ENCODE measurements at regions not wholly inside any gene's neighbourhood (a gene's known extent, or its start where the extent isn't known, plus 50 kb on each side); places are given as distances from the start of the nearest gene placed in this dataset.

DNA sequence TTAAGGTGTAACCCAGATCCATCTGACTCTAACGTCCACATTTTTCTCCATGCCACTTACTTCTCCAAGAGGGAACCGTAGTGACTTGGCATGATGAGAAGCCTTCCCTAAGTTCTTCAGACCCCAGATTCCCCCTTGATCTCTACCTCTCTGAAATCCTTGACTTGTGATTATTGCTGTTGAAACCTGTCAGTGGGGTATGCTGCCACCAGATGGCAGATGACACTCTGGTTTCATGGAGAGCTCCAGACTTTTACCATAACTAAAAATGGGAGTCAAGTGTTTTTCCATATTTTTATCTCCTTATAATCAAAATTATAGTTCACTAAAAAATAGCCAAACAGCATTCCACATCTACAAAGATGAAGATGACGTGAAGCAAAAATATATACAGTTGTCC is 504.2 kb downstream of the SOX6 start:
- TF ChIP-seq, protein P1, sequence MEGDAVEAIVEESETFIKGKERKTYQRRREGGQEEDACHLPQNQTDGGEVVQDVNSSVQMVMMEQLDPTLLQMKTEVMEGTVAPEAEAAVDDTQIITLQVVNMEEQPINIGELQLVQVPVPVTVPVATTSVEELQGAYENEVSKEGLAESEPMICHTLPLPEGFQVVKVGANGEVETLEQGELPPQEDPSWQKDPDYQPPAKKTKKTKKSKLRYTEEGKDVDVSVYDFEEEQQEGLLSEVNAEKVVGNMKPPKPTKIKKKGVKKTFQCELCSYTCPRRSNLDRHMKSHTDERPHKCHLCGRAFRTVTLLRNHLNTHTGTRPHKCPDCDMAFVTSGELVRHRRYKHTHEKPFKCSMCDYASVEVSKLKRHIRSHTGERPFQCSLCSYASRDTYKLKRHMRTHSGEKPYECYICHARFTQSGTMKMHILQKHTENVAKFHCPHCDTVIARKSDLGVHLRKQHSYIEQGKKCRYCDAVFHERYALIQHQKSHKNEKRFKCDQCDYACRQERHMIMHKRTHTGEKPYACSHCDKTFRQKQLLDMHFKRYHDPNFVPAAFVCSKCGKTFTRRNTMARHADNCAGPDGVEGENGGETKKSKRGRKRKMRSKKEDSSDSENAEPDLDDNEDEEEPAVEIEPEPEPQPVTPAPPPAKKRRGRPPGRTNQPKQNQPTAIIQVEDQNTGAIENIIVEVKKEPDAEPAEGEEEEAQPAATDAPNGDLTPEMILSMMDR (IDR thresholded peaks at IDR 0.05): peak in 4 of 6 experiments; percentile 4 to 63 (median 62)
- TF ChIP-seq POLR2A (IDR thresholded peaks at IDR 0.05): no peak
